Upper lobe of right lung (tissue), 1 donor: ENCODE measurements at regions not wholly inside any gene's neighbourhood (a gene's known extent, or its start where the extent isn't known, plus 50 kb on each side); places are given as distances from the start of the nearest gene placed in this dataset.

Experiments
- ATAC-seq: fragments of 200-7000 bp; cut with Tn5 transposase; one replicate; pipeline ENCODE4 v1.9.1; 2020; ENCODE audit warnings: mild to moderate bottlenecking, moderate library complexity
- DNase-seq: peaks from one replicate; pipeline ENCODE4 v3.0.0-alpha.2; 2020
- H3K27ac ChIP-seq: fragments of 200-600 bp; one replicate; pipeline ENCODE4 v1.8.0; 2022
- H3K27me3 ChIP-seq: fragments of 200-600 bp; one replicate; pipeline ENCODE4 v1.8.0; 2022; ENCODE audit warnings: mild to moderate bottlenecking
- H3K36me3 ChIP-seq: fragments of 200-600 bp; one replicate; pipeline ENCODE4 v1.8.0; 2022
- H3K4me1 ChIP-seq: fragments of 200-600 bp; one replicate; pipeline ENCODE4 v1.8.0; 2022
- H3K4me3 ChIP-seq: fragments of 200-600 bp; one replicate; pipeline ENCODE4 v1.8.0; 2022; ENCODE audit warnings: mild to moderate bottlenecking
- H3K9me3 ChIP-seq: fragments of 200-600 bp; one replicate; pipeline ENCODE4 v1.8.0; 2022
- CTCF ChIP-seq: fragments of 200-600 bp; IDR thresholded peaks from one replicate; pipeline ENCODE4 v1.8.0; 2022; ENCODE audit warnings: antibody characterized with exemption
- intact Hi-C: fragments of 100-400 bp; cut with DNase I; formaldehyde crosslinking; loops from one replicate; pipeline ENCODE4 v1.11.0; 2022
- donor health status: DM: no; HTN: yes; CAD: no; lungs with severe emphysema.

GRCh38 chr6:125678601-125679000 is 70.8 kb upstream of the HEY2 start:
- TF ChIP-seq CTCF = no peak
- H3K27ac ChIP-seq = no peak overlapping the region
- no peak for ATAC-seq

GRCh38 chr6:125679128-125679527 is 70.3 kb upstream of the HEY2 start:
- TF ChIP-seq CTCF = no peak
- Histone ChIP-seq H3K4me1 (no peaks in the 10 kb centered on the region), H3K27me3 (no peaks in the 10 kb centered on the region), H3K4me3 (no peak overlapping the region), H3K9me3 (no peaks in the 10 kb centered on the region), H3K27ac (no peak overlapping the region), H3K36me3 (no peaks in the 10 kb centered on the region)
- no peak for ATAC-seq
- intact Hi-C loops = no loop called here
- DNase-seq = no peak

More at GRCh38 chr6:125678601-125679000, 70.8 kb upstream of the HEY2 start:
- no peak for DNase-seq
- intact Hi-C loops = no loop called here
- Histone ChIP-seq H3K9me3 (no peaks in the 10 kb centered on the region), H3K4me1 (no peaks in the 10 kb centered on the region), H3K27me3 (no peaks in the 10 kb centered on the region), H3K4me3 (no peak overlapping the region), H3K36me3 (no peaks in the 10 kb centered on the region)

GRCh38 chr6:125679651-125680050 is 69.8 kb upstream of the HEY2 start:
- no peak for TF ChIP-seq CTCF
- Histone ChIP-seq H3K27ac (no peak overlapping the region), H3K4me3 (no peak overlapping the region), H3K27me3 (no peaks in the 10 kb centered on the region), H3K9me3 (no peaks in the 10 kb centered on the region), H3K4me1 (no peaks in the 10 kb centered on the region), H3K36me3 (no peaks in the 10 kb centered on the region)
- intact Hi-C loops = no loop called here
- no peak for ATAC-seq
- DNase-seq = no peak

- DNase-seq = no peak
- Histone ChIP-seq H3K4me1 (no peaks in the 10 kb centered on the region), H3K27me3 (no peaks in the 10 kb centered on the region), H3K9me3 (no peaks in the 10 kb centered on the region), H3K4me3 (no peak overlapping the region), H3K27ac (no peak overlapping the region), H3K36me3 (no peaks in the 10 kb centered on the region)
- intact Hi-C loops = no loop called here
- no peak for TF ChIP-seq CTCF
- ATAC-seq = no peak
Measured at GRCh38 chr6:125682939-125683338, 66.5 kb upstream of the HEY2 start.

- no peaks in the 10 kb centered on the region for H3K27me3 ChIP-seq
- no peaks in the 10 kb centered on the region for H3K4me1 ChIP-seq
- H3K4me3 ChIP-seq = no peak overlapping the region
- H3K27ac ChIP-seq = no peak overlapping the region
- intact Hi-C loops = no loop called here
- H3K9me3 ChIP-seq = peaks cover 4% of the 10 kb centered on the region
- TF ChIP-seq CTCF = no peak
- DNase-seq (no peak), ATAC-seq (no peak)
- no peaks in the 10 kb centered on the region for H3K36me3 ChIP-seq
Measured at GRCh38 chr6:125688138-125688537, 61.3 kb upstream of the HEY2 start.

- intact Hi-C loops = no loop called here
- H3K4me1 ChIP-seq = no peaks in the 10 kb centered on the region
- ATAC-seq = no peak
Measured at GRCh38 chr6:125693480-125693879, 56.0 kb upstream of the HEY2 start.

More at GRCh38 chr6:125693480-125693879, 56.0 kb upstream of the HEY2 start:
- H3K4me3 ChIP-seq = no peak overlapping the region
- no peaks in the 10 kb centered on the region for H3K36me3 ChIP-seq
- no peak overlapping the region for H3K27ac ChIP-seq
- no peaks in the 10 kb centered on the region for H3K27me3 ChIP-seq
- no peak for TF ChIP-seq CTCF
- no peak for DNase-seq
- H3K9me3 ChIP-seq = peaks cover 4% of the 10 kb centered on the region
